H9 (cell line): ENCODE measurements at regions not wholly inside any gene's neighbourhood (a gene's known extent, or its start where the extent isn't known, plus 50 kb on each side); places are given as distances from the start of the nearest gene placed in this dataset.

Source experiments
- DNase-seq: peaks from one replicate; pipeline ENCODE4 v3.0.0-alpha.2; 2017
- H2AFZ ChIP-seq: one replicate; pipeline ENCODE4 v1.6.1; 2013; ENCODE audit warnings: mild to moderate bottlenecking, low read length, control low read depth, moderate library complexity
- H2AK5ac ChIP-seq: 2 replicates; pipeline ENCODE4 v1.6.1; 2013; ENCODE audit warnings: low read length, control low read depth, mixed read lengths; ENCODE audit not compliant: insufficient read length
- H2BK120ac ChIP-seq: one replicate; pipeline ENCODE4 v1.6.1; 2013; ENCODE audit warnings: low read depth, mild to moderate bottlenecking, low read length, control low read depth, inconsistent platforms; ENCODE audit not compliant: poor library complexity, severe bottlenecking
- H2BK12ac ChIP-seq: 2 replicates; pipeline ENCODE4 v1.6.1; 2013; ENCODE audit warnings: low read length, control low read depth, mixed read lengths, low read depth; ENCODE audit not compliant: insufficient read length
- H2BK15ac ChIP-seq: 2 replicates; pipeline ENCODE4 v1.6.1; 2013; ENCODE audit warnings: low read depth, low read length, control low read depth
- H2BK20ac ChIP-seq: one replicate; pipeline ENCODE4 v1.6.1; 2013; ENCODE audit warnings: low read depth, mild to moderate bottlenecking, low read length, control low read depth, inconsistent platforms; ENCODE audit not compliant: poor library complexity, severe bottlenecking
- H2BK5ac ChIP-seq: 2 replicates; pipeline ENCODE4 v1.6.1; 2013; ENCODE audit warnings: low read length, control low read depth, mixed read lengths; ENCODE audit not compliant: insufficient read length
- H3K14ac ChIP-seq: 2 replicates; pipeline ENCODE4 v1.6.1; 2013; ENCODE audit warnings: low read length, control low read depth; ENCODE audit not compliant: insufficient read depth
- H3K18ac ChIP-seq: 2 replicates; pipeline ENCODE4 v1.6.1; 2013; ENCODE audit warnings: low read depth, mild to moderate bottlenecking, mixed read lengths, low read length, control low read depth; ENCODE audit not compliant: insufficient read length
- H3K23ac ChIP-seq: 2 replicates; pipeline ENCODE4 v1.6.1; 2013; ENCODE audit warnings: low read length, control low read depth, mixed read lengths, low read depth; ENCODE audit not compliant: insufficient read length
- H3K23me2 ChIP-seq: 2 replicates; pipeline ENCODE4 v1.6.1; 2013; ENCODE audit warnings: low read depth, mild to moderate bottlenecking, mixed read lengths, low read length, control low read depth; ENCODE audit not compliant: insufficient read length, poor library complexity, severe bottlenecking
- H3K27ac ChIP-seq: 2 replicates; pipeline ENCODE4 v1.5.1; 2013; ENCODE audit warnings: low read length, control low read depth, mixed read lengths, low read depth; ENCODE audit not compliant: insufficient read length
- H3K27me3 ChIP-seq: 2 replicates; pipeline ENCODE4 v1.6.1; 2013; ENCODE audit warnings: low read length, control low read depth, inconsistent platforms; ENCODE audit not compliant: insufficient read depth
- H3K4ac ChIP-seq: 2 replicates; pipeline ENCODE4 v1.6.1; 2013; ENCODE audit warnings: low read depth, mild to moderate bottlenecking, control low read depth, inconsistent platforms, low read length, moderate library complexity
- H3K4me1 ChIP-seq: 2 replicates; pipeline ENCODE4 v1.6.1; 2013; ENCODE audit warnings: low read length, control low read depth, inconsistent platforms; ENCODE audit not compliant: insufficient read depth
- H3K4me2 ChIP-seq: 2 replicates; pipeline ENCODE4 v1.6.1; 2013; ENCODE audit warnings: low read length, control low read depth, mixed read lengths; ENCODE audit not compliant: insufficient read length, insufficient read depth
- H3K56ac ChIP-seq: 2 replicates; pipeline ENCODE4 v1.6.1; 2013; ENCODE audit warnings: low read depth, mild to moderate bottlenecking, mixed read lengths, low read length, control low read depth; ENCODE audit not compliant: insufficient read length
- H3K79me1 ChIP-seq: 2 replicates; pipeline ENCODE4 v1.6.1; 2013; ENCODE audit warnings: low read depth, mild to moderate bottlenecking, moderate library complexity, low read length, control low read depth, inconsistent platforms; ENCODE audit not compliant: insufficient read depth, poor library complexity, severe bottlenecking
- H3K79me2 ChIP-seq: 2 replicates; pipeline ENCODE4 v1.6.1; 2013; ENCODE audit warnings: low read length, control low read depth, inconsistent platforms; ENCODE audit not compliant: insufficient read depth
- H3K9ac ChIP-seq: 2 replicates; pipeline ENCODE4 v1.6.1; 2013; ENCODE audit warnings: low read length, control low read depth, mixed read lengths; ENCODE audit not compliant: insufficient read length; ENCODE audit errors: extremely low read depth
- H3K9me3 ChIP-seq: one replicate; pipeline ENCODE4 v1.6.1; 2013; ENCODE audit warnings: low read depth, low read length, inconsistent platforms; ENCODE audit not compliant: control insufficient read depth
- H3T11ph ChIP-seq: one replicate; pipeline ENCODE4 v1.6.1; 2013; ENCODE audit warnings: mild to moderate bottlenecking, low read length, control low read depth, inconsistent platforms
- H4K20me1 ChIP-seq: one replicate; pipeline ENCODE4 v1.6.1; 2013; ENCODE audit not compliant: control insufficient read depth, insufficient read length, insufficient read depth
- H4K5ac ChIP-seq: 2 replicates; pipeline ENCODE4 v1.6.1; 2013; ENCODE audit warnings: low read depth, mild to moderate bottlenecking, mixed read lengths, low read length, control low read depth; ENCODE audit not compliant: insufficient read length
- H4K8ac ChIP-seq: replicated peaks from 2 replicates; pipeline ENCODE4 v1.6.1; 2013; ENCODE audit warnings: low read length, control low read depth, mixed read lengths, low read depth; ENCODE audit not compliant: insufficient read length
- H4K91ac ChIP-seq: 2 replicates; pipeline ENCODE4 v1.6.1; 2013; ENCODE audit warnings: low read depth, mild to moderate bottlenecking, moderate library complexity, mixed read lengths, low read length, control low read depth; ENCODE audit not compliant: insufficient read length
- H3K27ac Mint-ChIP-seq, 3 experiments: 2 replicates in 2 of 3; 3 replicates in 1 of 3; pipeline ENCODE4 v1.8.0; 2020 to 2021; ENCODE audit warnings: mixed read lengths in 3 of 3, mild to moderate bottlenecking in 1 of 3, moderate library complexity in 1 of 3
- H3K27me3 Mint-ChIP-seq: 2 replicates; pipeline ENCODE4 v1.8.0; 2021; ENCODE audit warnings: low read depth, mild to moderate bottlenecking, moderate library complexity, mixed read lengths
- H3K36me3 Mint-ChIP-seq, 3 experiments: 2 replicates in 2 of 3; 3 replicates in 1 of 3; pipeline ENCODE4 v1.8.0; 2020 to 2021; ENCODE audit warnings: low read depth in 3 of 3, mixed read lengths in 3 of 3; ENCODE audit not compliant: insufficient read depth in 1 of 3
- H3K4me1 Mint-ChIP-seq, 2 experiments: 2 replicates each; pipeline ENCODE4 v1.8.0; 2020; ENCODE audit warnings: mixed read lengths in 2 of 2
- H3K4me3 Mint-ChIP-seq, 2 experiments: 2 replicates in 1 of 2; 3 replicates in 1 of 2; pipeline ENCODE4 v1.8.0; 2020 to 2021; ENCODE audit warnings: mild to moderate bottlenecking in 2 of 2, mixed read lengths in 2 of 2, moderate library complexity in 1 of 2
- H3K9me3 Mint-ChIP-seq, 2 experiments: 2 replicates in 1 of 2; 3 replicates in 1 of 2; pipeline ENCODE4 v1.8.0; 2020; ENCODE audit warnings: mild to moderate bottlenecking in 2 of 2, mixed read lengths in 2 of 2, moderate library complexity in 1 of 2
- WGBS: extraction: QIAGEN DNeasy Blood & Tissue Kit; methylation state at CpG from one replicate; pipeline ENCODE4 v1.1.7; 2013; ENCODE audit warnings: missing lambda C conversion rate, low lambda C conversion rate, mixed read lengths; ENCODE audit not compliant: insufficient read length; ENCODE audit errors: extremely low coverage; 5-methylcytosine and 5-hydroxymethylcytosine counted together
- TF ChIP-seq, protein P1 (sequence below): fragments of 200-600 bp; sonication (generic); conservative IDR thresholded peaks from 3 replicates; pipeline ENCODE4 v1.8.0; 2021; ENCODE audit warnings: antibody characterized with exemption, mild to moderate bottlenecking

DNA sequence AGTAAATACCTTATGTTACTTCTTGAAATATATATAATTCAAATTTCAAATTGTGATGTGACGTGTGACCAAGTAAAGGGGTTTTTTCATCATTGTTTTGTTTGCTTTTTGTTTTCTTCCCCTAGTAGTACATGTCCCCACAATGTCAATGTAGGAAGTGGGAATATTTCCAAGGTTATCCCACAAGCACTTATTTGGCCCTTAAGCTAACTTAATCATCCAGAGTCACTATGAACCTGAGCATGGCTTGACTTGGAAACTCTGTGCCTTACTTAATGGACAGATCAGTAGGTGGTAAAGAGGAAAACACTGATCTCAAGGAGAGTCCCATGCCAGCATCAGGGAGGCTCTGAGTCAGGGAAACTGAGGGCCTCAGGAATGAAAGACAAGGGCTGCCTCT is 569.3 kb upstream of the IGFBP3 start:
- no peak overlapping the region for H3K18ac ChIP-seq
- no peaks in the 10 kb centered on the region for H3K27me3 Mint-ChIP-seq
- H3K14ac ChIP-seq = no peak overlapping the region
- no peak overlapping the region for H2BK5ac ChIP-seq
- H3K23ac ChIP-seq = no peak overlapping the region
- no peaks in the 10 kb centered on the region for H3K23me2 ChIP-seq
- no peaks in the 10 kb centered on the region for H3K4me1 ChIP-seq
- no peak overlapping the region for H4K91ac ChIP-seq
- no peak overlapping the region for H4K5ac ChIP-seq
- no peaks in the 10 kb centered on the region for H3K79me2 ChIP-seq
- no peak overlapping the region for H2AK5ac ChIP-seq
- H3K9me3 Mint-ChIP-seq = no peaks in the 10 kb centered on the region; a peak in 1 of 5 replicates
- DNase-seq = no peak
- no peaks in the 10 kb centered on the region for H3K36me3 Mint-ChIP-seq
- H2BK15ac ChIP-seq = no peak overlapping the region
- WGBS = no CpG with 5 or more reads among the region's 1 CpG
- H3K79me1 ChIP-seq = no peaks in the 10 kb centered on the region
- H2BK20ac ChIP-seq = no peak overlapping the region
- H2BK12ac ChIP-seq = no peak overlapping the region
- no peak overlapping the region for H3K56ac ChIP-seq
- H4K8ac ChIP-seq = no peak overlapping the region
- H3K9me3 ChIP-seq = no peaks in the 10 kb centered on the region
- no peak overlapping the region for H3K27ac ChIP-seq
- H3K4me2 ChIP-seq = no peak overlapping the region
- H3K27me3 ChIP-seq = no peaks in the 10 kb centered on the region
- no peaks in the 10 kb centered on the region for H3K4me1 Mint-ChIP-seq
- H3K27ac Mint-ChIP-seq = no peak overlapping the region
- TF ChIP-seq, protein P1, sequence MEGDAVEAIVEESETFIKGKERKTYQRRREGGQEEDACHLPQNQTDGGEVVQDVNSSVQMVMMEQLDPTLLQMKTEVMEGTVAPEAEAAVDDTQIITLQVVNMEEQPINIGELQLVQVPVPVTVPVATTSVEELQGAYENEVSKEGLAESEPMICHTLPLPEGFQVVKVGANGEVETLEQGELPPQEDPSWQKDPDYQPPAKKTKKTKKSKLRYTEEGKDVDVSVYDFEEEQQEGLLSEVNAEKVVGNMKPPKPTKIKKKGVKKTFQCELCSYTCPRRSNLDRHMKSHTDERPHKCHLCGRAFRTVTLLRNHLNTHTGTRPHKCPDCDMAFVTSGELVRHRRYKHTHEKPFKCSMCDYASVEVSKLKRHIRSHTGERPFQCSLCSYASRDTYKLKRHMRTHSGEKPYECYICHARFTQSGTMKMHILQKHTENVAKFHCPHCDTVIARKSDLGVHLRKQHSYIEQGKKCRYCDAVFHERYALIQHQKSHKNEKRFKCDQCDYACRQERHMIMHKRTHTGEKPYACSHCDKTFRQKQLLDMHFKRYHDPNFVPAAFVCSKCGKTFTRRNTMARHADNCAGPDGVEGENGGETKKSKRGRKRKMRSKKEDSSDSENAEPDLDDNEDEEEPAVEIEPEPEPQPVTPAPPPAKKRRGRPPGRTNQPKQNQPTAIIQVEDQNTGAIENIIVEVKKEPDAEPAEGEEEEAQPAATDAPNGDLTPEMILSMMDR = no peak
- no peak overlapping the region for H3T11ph ChIP-seq
- no peak overlapping the region for H3K9ac ChIP-seq
- no peak overlapping the region for H2AFZ ChIP-seq
- no peak overlapping the region for H3K4me3 Mint-ChIP-seq
- no peaks in the 10 kb centered on the region for H4K20me1 ChIP-seq
- no peak overlapping the region for H3K4ac ChIP-seq
- no peak overlapping the region for H2BK120ac ChIP-seq
